Fibroblast of lung (primary cell): ENCODE measurements at regions not wholly inside any gene's neighbourhood (a gene's known extent, or its start where the extent isn't known, plus 50 kb on each side); places are given as distances from the start of the nearest gene placed in this dataset.

Source experiments
- CTCF ChIP-seq, 2 donors: IDR thresholded peaks in 1 of 2; conservative IDR thresholded peaks in 1 of 2; 1 replicate in 1 of 2; 2 replicates in 1 of 2; pipeline ENCODE4 v1.5.1; 2011 to 2012; ENCODE audit warnings: low read length in 2 of 2, control low read depth in 1 of 2, inconsistent platforms in 1 of 2, low read depth in 1 of 2, mild to moderate bottlenecking in 1 of 2
- EZH2 ChIP-seq: IDR thresholded peaks from 2 replicates; pipeline ENCODE4 v1.5.1; 2012; ENCODE audit warnings: low read length, control low read depth, mild to moderate bottlenecking; ENCODE audit errors: missing control alignments

- TF ChIP-seq CTCF (conservative IDR thresholded peaks at IDR 0.05 in 1 of 2, IDR thresholded peaks at IDR 0.05 in 1 of 2; ENCODE audit: low read depth in 1 of 2, low read length in 2 of 2) (peak; percentile 58 to 73), EZH2 (no peak)
These were observed 1401.4 kb downstream of the EFNA5 start for GRCh38 chr5:106269252-106269843.
